SK-N-SH treated with all-trans-retinoic acid at 6 μM for 48 hours (cell line): ENCODE measurements at regions not wholly inside any gene's neighbourhood (a gene's known extent, or its start where the extent isn't known, plus 50 kb on each side); places are given as distances from the start of the nearest gene placed in this dataset.

ENCODE experiments used
- ATAC-seq: fragments of 200-7000 bp; cut with Tn5 transposase; 3 replicates; pipeline ENCODE4 v1.9.1; 2020; ENCODE audit warnings: mild to moderate bottlenecking, moderate library complexity
- ARNTL ChIP-seq: fragments of 450-650 bp; formaldehyde crosslinking; IDR thresholded peaks from 2 replicates; pipeline ENCODE4 v1.5.0; 2020; ENCODE audit warnings: low read depth, mild to moderate bottlenecking, moderate library complexity, borderline replicate concordance
- BACH2 ChIP-seq: fragments of 250-450 bp; sonication (Bioruptor Pico); IDR thresholded peaks from 2 replicates; pipeline ENCODE4 v1.9.0; 2021; ENCODE audit warnings: mild to moderate bottlenecking, borderline replicate concordance
- CSDC2 ChIP-seq: fragments of 250-450 bp; sonication (Bioruptor Pico); IDR thresholded peaks from 2 replicates; pipeline ENCODE4 v1.5.0; 2020; ENCODE audit warnings: mild to moderate bottlenecking, moderate library complexity
- ESRRG ChIP-seq: fragments of 250-450 bp; sonication (Bioruptor Pico); IDR thresholded peaks from 2 replicates; pipeline ENCODE4 v1.6.1; 2021; ENCODE audit warnings: mild to moderate bottlenecking
- GLIS3 ChIP-seq: fragments of 250-450 bp; sonication (Bioruptor Pico); IDR thresholded peaks from 2 replicates; pipeline ENCODE4 v1.5.0; 2020; ENCODE audit warnings: mild to moderate bottlenecking, moderate library complexity
- ISL1 ChIP-seq: fragments of 250-450 bp; sonication (Bioruptor Pico); IDR thresholded peaks from 2 replicates; pipeline ENCODE4 v2.1.2; 2022; ENCODE audit warnings: mild to moderate bottlenecking, moderate library complexity
- PPARA ChIP-seq: fragments of 250-450 bp; sonication (Bioruptor Pico); IDR thresholded peaks from 2 replicates; pipeline ENCODE4 v1.5.0; 2020; ENCODE audit warnings: mild to moderate bottlenecking, borderline replicate concordance
- RARB ChIP-seq: fragments of 250-450 bp; sonication (Bioruptor Pico); IDR thresholded peaks from 2 replicates; pipeline ENCODE4 v1.8.0; 2021; ENCODE audit warnings: mild to moderate bottlenecking, moderate library complexity
- TOX ChIP-seq: fragments of 250-450 bp; sonication (Bioruptor Pico); IDR thresholded peaks from 2 replicates; pipeline ENCODE4 v1.8.0; 2021; ENCODE audit warnings: mild to moderate bottlenecking, moderate library complexity, borderline replicate concordance
- ZFP3 ChIP-seq: fragments of 250-450 bp; sonication (Bioruptor Pico); IDR thresholded peaks from 2 replicates; pipeline ENCODE4 v1.5.0; 2020; ENCODE audit warnings: mild to moderate bottlenecking, moderate library complexity
- ZNF8 ChIP-seq: fragments of 450-650 bp; formaldehyde crosslinking; IDR thresholded peaks from 2 replicates; pipeline ENCODE4 v1.5.0; 2020; ENCODE audit warnings: mild to moderate bottlenecking, moderate library complexity
- TF ChIP-seq, protein P1 (sequence below): fragments of 250-450 bp; sonication (Bioruptor Pico); IDR thresholded peaks from 2 replicates; pipeline ENCODE4 v1.5.1; 2021; ENCODE audit warnings: mild to moderate bottlenecking, moderate library complexity
- TF ChIP-seq, protein P2 (sequence below): fragments of 250-450 bp; sonication (Bioruptor Pico); IDR thresholded peaks from 2 replicates; pipeline ENCODE4 v1.5.0; 2020; ENCODE audit warnings: mild to moderate bottlenecking, moderate library complexity
- TF ChIP-seq, protein P3 (sequence below): fragments of 250-450 bp; sonication (Bioruptor Pico); IDR thresholded peaks from 2 replicates; pipeline ENCODE4 v1.8.0; 2021; ENCODE audit warnings: low read depth, mild to moderate bottlenecking, moderate library complexity, borderline replicate concordance
- TF ChIP-seq, protein P4 (sequence below): fragments of 250-450 bp; sonication (Bioruptor Pico); IDR thresholded peaks from 2 replicates; pipeline ENCODE4 v1.5.1; 2020; ENCODE audit warnings: low read depth, mild to moderate bottlenecking, moderate library complexity
- TF ChIP-seq, protein P5 (sequence below): fragments of 250-450 bp; sonication (Bioruptor Pico); IDR thresholded peaks from 2 replicates; pipeline ENCODE4 v1.8.0; 2020; ENCODE audit warnings: mild to moderate bottlenecking, moderate library complexity, borderline replicate concordance

DNA sequence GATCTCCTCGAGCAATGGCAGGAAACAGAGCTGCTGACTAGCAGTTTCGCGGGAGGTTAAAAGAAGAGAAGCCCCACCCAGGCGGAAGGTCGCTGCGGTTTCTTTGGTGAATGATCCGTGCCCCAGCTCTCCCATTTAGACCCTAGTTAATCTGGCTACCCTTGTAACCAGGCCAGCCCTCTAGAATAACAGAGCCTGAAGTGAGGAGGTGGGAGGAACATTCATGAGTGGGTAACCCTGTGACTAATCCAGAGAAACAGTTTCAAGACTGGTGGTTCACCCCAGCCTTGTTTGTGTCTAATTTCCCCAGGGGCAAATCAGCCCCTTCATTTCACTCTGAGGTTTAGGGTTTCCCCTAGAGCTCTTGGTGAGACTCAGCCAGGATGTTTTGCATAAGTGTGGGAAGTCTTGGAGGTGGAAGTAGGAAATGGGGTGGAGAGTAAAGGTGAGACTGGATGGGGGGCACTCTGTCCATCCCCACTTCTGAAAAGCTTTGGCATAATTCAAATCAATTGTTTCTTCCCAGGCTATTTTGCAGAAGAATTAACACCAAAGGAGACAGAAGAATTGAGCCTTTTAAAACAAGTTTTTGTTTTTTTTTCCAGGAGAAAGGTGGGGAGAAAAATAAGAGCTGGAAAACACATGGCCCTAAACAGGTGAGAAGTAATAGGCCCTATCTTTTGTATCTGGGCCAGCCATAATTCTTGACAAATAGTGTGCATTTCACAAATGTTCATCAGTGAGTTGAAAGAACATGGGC is 303.1 kb downstream of the RPLP1 start:
- ATAC-seq, result no peak

DNA sequence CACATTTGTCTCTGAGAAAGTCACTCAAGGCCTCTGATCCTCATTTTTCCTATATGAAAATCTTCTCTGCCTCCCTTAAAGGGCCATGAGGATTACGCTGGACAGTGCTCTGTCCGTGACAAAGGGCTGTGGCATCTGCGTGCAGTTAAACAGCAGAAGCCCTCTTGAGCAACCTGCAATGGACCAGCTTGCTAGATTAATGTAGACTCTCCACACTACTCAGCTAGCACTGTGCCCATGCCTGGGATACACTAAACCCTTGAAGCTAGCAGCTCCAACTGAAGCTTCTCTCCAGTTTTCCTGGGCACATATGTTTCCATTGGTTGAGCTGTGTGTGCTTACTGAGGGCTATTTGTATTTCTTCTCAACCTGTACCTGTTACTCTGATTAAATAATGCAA is 303.8 kb downstream of the RPLP1 start:
- ATAC-seq, result no peak
- TF ChIP-seq, protein P1, sequence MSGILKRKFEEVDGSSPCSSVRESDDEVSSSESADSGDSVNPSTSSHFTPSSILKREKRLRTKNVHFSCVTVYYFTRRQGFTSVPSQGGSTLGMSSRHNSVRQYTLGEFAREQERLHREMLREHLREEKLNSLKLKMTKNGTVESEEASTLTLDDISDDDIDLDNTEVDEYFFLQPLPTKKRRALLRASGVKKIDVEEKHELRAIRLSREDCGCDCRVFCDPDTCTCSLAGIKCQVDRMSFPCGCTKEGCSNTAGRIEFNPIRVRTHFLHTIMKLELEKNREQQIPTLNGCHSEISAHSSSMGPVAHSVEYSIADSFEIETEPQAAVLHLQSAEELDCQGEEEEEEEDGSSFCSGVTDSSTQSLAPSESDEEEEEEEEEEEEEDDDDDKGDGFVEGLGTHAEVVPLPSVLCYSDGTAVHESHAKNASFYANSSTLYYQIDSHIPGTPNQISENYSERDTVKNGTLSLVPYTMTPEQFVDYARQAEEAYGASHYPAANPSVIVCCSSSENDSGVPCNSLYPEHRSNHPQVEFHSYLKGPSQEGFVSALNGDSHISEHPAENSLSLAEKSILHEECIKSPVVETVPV (CRISPR knock-in tag), result no peak
- TF ChIP-seq CSDC2 (CRISPR knock-in tag) (no peak), ARNTL (CRISPR knock-in tag) (no peak), ESRRG (CRISPR knock-in tag) (no peak), ZNF8 (no peak)
- TF ChIP-seq, protein P2, sequence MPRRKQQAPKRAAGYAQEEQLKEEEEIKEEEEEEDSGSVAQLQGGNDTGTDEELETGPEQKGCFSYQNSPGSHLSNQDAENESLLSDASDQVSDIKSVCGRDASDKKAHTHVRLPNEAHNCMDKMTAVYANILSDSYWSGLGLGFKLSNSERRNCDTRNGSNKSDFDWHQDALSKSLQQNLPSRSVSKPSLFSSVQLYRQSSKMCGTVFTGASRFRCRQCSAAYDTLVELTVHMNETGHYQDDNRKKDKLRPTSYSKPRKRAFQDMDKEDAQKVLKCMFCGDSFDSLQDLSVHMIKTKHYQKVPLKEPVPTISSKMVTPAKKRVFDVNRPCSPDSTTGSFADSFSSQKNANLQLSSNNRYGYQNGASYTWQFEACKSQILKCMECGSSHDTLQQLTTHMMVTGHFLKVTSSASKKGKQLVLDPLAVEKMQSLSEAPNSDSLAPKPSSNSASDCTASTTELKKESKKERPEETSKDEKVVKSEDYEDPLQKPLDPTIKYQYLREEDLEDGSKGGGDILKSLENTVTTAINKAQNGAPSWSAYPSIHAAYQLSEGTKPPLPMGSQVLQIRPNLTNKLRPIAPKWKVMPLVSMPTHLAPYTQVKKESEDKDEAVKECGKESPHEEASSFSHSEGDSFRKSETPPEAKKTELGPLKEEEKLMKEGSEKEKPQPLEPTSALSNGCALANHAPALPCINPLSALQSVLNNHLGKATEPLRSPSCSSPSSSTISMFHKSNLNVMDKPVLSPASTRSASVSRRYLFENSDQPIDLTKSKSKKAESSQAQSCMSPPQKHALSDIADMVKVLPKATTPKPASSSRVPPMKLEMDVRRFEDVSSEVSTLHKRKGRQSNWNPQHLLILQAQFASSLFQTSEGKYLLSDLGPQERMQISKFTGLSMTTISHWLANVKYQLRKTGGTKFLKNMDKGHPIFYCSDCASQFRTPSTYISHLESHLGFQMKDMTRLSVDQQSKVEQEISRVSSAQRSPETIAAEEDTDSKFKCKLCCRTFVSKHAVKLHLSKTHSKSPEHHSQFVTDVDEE (CRISPR knock-in tag), result no peak
- TF ChIP-seq, protein P3, sequence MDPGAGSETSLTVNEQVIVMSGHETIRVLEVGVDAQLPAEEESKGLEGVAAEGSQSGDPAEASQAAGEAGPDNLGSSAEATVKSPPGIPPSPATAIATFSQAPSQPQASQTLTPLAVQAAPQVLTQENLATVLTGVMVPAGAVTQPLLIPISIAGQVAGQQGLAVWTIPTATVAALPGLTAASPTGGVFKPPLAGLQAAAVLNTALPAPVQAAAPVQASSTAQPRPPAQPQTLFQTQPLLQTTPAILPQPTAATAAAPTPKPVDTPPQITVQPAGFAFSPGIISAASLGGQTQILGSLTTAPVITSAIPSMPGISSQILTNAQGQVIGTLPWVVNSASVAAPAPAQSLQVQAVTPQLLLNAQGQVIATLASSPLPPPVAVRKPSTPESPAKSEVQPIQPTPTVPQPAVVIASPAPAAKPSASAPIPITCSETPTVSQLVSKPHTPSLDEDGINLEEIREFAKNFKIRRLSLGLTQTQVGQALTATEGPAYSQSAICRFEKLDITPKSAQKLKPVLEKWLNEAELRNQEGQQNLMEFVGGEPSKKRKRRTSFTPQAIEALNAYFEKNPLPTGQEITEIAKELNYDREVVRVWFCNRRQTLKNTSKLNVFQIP (CRISPR knock-in tag), result no peak

More for the DNA sequence above, 303.1 kb downstream of the RPLP1 start:
- TF ChIP-seq RARB (CRISPR knock-in tag), result no peak

DNA sequence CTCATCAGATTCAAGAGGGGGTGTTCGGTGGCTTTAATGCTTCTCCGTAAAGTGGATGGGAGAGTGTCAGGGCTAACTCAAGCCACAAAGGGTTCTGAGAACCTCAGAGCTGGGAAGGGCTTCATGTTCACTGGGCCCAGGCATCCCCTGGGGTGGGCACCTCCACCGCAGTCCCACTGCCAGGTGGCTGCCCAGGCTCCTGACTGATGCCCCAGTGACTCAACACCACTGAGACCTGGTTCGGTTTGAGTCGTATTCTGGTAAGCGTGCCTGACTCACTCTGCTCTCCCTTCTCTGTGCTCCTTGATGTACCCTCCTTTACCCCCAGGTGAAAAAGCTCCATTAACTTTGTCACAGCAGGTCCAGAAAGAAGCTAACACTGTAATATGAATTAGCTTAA is 304.6 kb downstream of the RPLP1 start:
- no peak for ATAC-seq
- TF ChIP-seq ZFP3 (CRISPR knock-in tag) (no peak), ZNF8 (no peak), ESRRG (CRISPR knock-in tag) (no peak), TOX (no peak), PPARA (CRISPR knock-in tag) (no peak), ARNTL (CRISPR knock-in tag) (no peak), GLIS3 (CRISPR knock-in tag) (no peak), BACH2 (CRISPR knock-in tag) (no peak), ISL1 (CRISPR knock-in tag) (no peak)
- TF ChIP-seq, protein P4, sequence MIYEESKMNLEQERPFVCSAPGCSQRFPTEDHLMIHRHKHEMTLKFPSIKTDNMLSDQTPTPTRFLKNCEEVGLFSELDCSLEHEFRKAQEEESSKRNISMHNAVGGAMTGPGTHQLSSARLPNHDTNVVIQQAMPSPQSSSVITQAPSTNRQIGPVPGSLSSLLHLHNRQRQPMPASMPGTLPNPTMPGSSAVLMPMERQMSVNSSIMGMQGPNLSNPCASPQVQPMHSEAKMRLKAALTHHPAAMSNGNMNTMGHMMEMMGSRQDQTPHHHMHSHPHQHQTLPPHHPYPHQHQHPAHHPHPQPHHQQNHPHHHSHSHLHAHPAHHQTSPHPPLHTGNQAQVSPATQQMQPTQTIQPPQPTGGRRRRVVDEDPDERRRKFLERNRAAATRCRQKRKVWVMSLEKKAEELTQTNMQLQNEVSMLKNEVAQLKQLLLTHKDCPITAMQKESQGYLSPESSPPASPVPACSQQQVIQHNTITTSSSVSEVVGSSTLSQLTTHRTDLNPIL (CRISPR knock-in tag), result no peak
- TF ChIP-seq, protein P5, sequence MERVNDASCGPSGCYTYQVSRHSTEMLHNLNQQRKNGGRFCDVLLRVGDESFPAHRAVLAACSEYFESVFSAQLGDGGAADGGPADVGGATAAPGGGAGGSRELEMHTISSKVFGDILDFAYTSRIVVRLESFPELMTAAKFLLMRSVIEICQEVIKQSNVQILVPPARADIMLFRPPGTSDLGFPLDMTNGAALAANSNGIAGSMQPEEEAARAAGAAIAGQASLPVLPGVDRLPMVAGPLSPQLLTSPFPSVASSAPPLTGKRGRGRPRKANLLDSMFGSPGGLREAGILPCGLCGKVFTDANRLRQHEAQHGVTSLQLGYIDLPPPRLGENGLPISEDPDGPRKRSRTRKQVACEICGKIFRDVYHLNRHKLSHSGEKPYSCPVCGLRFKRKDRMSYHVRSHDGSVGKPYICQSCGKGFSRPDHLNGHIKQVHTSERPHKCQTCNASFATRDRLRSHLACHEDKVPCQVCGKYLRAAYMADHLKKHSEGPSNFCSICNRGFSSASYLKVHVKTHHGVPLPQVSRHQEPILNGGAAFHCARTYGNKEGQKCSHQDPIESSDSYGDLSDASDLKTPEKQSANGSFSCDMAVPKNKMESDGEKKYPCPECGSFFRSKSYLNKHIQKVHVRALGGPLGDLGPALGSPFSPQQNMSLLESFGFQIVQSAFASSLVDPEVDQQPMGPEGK, result no peak
- TF ChIP-seq, protein P1 (CRISPR knock-in tag), result no peak
